SK-N-MC (cell line): ENCODE measurements at regions not wholly inside any gene's neighbourhood (a gene's known extent, or its start where the extent isn't known, plus 50 kb on each side); places are given as distances from the start of the nearest gene placed in this dataset.

ENCODE experiments used
- EZH2 ChIP-seq: fragments of 200-600 bp; sonication (generic); IDR thresholded peaks from one replicate; pipeline ENCODE4 v1.6.1; 2017; ENCODE audit warnings: antibody characterized with exemption
- POLR2AphosphoS5 ChIP-seq: IDR thresholded peaks from 2 replicates; pipeline ENCODE4 v1.6.1; 2012; ENCODE audit warnings: mild to moderate bottlenecking, low read depth, low read length, borderline replicate concordance

DNA sequence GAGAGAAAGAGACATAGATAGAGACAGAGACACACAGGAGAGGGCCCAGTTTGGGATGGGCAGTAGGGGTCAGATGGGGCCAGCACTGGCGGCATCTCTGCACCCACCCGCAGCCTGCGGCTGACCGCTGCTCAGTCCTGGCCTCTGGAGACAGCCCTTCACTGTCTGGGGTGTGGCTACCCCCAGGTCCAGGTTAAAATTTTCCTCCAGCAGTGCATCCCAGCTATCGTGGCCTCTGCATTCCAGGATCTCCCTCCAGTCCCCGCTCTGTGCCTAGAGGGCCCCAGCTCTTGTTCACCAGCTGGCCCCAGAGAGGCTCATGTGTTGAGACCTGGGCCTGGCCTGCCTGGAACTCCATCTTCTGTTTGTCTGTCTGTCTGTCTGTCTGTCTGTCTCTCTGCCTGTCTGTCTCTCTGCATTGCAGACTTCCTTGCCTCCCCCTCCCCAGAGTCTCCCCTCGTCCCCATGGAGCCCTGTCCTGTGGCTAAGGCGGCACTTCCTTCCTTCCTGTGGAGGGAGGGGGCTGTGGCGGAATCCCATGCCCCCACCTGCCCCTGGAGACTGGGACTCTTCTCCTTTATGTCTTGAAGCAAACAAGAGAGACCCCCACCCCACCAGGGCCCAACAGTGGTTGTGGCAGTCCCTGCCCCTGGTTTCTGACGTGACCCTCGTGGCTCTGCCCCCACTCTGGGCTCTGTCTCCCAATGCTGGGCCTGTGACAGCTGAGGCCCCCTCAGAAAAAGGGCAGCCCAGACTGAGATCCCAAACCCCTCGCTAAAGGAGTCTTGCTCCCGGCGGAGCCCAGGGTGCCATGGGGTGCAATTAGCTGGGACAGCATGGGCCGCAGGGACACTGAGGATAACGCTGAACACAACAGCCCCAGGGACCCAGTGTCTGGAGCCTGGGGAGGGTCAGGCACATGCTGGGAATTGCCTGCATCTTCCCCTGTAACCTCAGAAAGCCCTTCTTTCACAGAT lies 241.8 kb downstream of the NPHP4 start:
- TF ChIP-seq POLR2AphosphoS5 (no peak), EZH2 (no peak)
